NT2/D1 (cell line): ENCODE measurements at regions not wholly inside any gene's neighbourhood (a gene's known extent, or its start where the extent isn't known, plus 50 kb on each side); places are given as distances from the start of the nearest gene placed in this dataset.

Experiments used
- SUZ12 ChIP-seq: IDR thresholded peaks from 2 replicates; pipeline ENCODE4 v1.6.1; 2011; ENCODE audit not compliant: insufficient read length, insufficient read depth; ENCODE audit errors: extremely low read depth
- YY1 ChIP-seq: IDR thresholded peaks from 2 replicates; pipeline ENCODE4 v1.6.1; 2011; ENCODE audit not compliant: insufficient read length, insufficient read depth
- ZNF274 ChIP-seq: IDR thresholded peaks from 2 replicates; pipeline ENCODE4 v1.6.1; 2011; ENCODE audit warnings: mild to moderate bottlenecking, low read depth, low read length

DNA sequence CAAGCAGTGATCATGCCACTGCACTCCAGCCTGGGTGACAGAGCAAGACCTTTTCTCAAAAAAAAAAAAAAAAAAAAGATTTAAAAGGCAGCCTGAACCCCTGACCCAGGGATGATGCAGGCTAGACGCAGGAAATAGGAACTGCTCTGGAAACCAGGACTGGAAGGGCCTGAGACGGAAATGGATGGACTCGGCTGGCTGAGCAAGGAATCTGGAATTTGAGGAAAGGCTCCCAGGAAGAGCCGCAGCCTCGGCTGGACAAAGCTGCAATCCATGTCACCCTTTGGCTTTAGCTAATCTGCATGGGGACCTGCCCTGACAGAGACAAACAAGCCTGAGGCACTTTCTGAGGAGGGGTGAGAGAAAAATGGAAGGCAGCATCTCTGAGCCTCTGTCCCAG, 55.0 kb upstream of the DAPL1 start:
- TF ChIP-seq YY1 (no peak), ZNF274 (no peak), SUZ12 (no peak)
